ENCODE measurements at regions not wholly inside any gene's neighbourhood (a gene's known extent, or its start where the extent isn't known, plus 50 kb on each side); places are given as distances from the start of the nearest gene placed in this dataset.
"Not testable (repeated sequence)": the region's sequence is repeated elsewhere in the genome, so short reads cannot be mapped to it uniquely, and the experiment has no call there.

- no peak for DNase-seq (ENCODE audit: low read depth, low spot score)
Measured at GRCh38 chr13:97875218-97875617, 78.3 kb upstream of the IPO5 start.

- DNase-seq (ENCODE audit: low read depth, low spot score), result no peak
Measured at GRCh38 chr13:97875911-97876310, 77.6 kb upstream of the IPO5 start.

GRCh38 chr13:97878431-97879375 is 74.8 kb upstream of the IPO5 start:
- no peak for DNase-seq (ENCODE audit: low read depth, low spot score)

- DNase-seq (ENCODE audit: low read depth, low spot score), result peak; percentile 30
Measured at GRCh38 chr13:97879646-97880310, 73.7 kb upstream of the IPO5 start.

- no peak for DNase-seq (ENCODE audit: low read depth, low spot score)
Measured at GRCh38 chr13:97880311-97880675, 73.2 kb upstream of the IPO5 start.

GRCh38 chr13:97881556-97881955 is 71.9 kb upstream of the IPO5 start:
- no peak for DNase-seq (ENCODE audit: low read depth, low spot score)

- no peak for DNase-seq (ENCODE audit: low read depth, low spot score)
Measured at GRCh38 chr13:97883396-97883795, 70.1 kb upstream of the IPO5 start.

- DNase-seq (ENCODE audit: low read depth, low spot score), result no peak
Measured at GRCh38 chr13:97884707-97885468, 68.6 kb upstream of the IPO5 start.

GRCh38 chr13:97885641-97886040 is 67.8 kb upstream of the IPO5 start:
- no peak for DNase-seq (ENCODE audit: low read depth, low spot score)

GRCh38 chr13:97889803-97890202 is 63.7 kb upstream of the IPO5 start:
- DNase-seq (ENCODE audit: low read depth, low spot score), result no peak

- no peak for DNase-seq (ENCODE audit: low read depth, low spot score)
Measured at GRCh38 chr13:97890573-97890972, 62.9 kb upstream of the IPO5 start.

- DNase-seq (ENCODE audit: low read depth, low spot score), result not testable (repeated sequence)
Measured at GRCh38 chr13:97891964-97892363, 61.5 kb upstream of the IPO5 start.

GRCh38 chr13:97892717-97893116 is 60.8 kb upstream of the IPO5 start:
- no peak for DNase-seq (ENCODE audit: low read depth, low spot score)

GRCh38 chr13:97895383-97895782 is 58.1 kb upstream of the IPO5 start:
- no peak for DNase-seq (ENCODE audit: low read depth, low spot score)

GRCh38 chr13:97896446-97896845 is 57.0 kb upstream of the IPO5 start:
- DNase-seq (ENCODE audit: low read depth, low spot score), result no peak

- no peak for DNase-seq (ENCODE audit: low read depth, low spot score)
Measured at GRCh38 chr13:97901716-97902115, 51.8 kb upstream of the IPO5 start.

Data from ELF-1 (cell line).